ENCODE measurements at regions not wholly inside any gene's neighbourhood (a gene's known extent, or its start where the extent isn't known, plus 50 kb on each side); places are given as distances from the start of the nearest gene placed in this dataset.

GRCh38 chr6:51024126-51024525, 205.5 kb downstream of the TFAP2B start:
- no peak for TF ChIP-seq MXI1 (conservative IDR thresholded peaks at IDR 0.05; ENCODE audit: poor library complexity, severe bottlenecking)
- TF ChIP-seq SMC3 (conservative IDR thresholded peaks at IDR 0.05; ENCODE audit: poor library complexity): no peak
- TF ChIP-seq POLR2AphosphoS5 (IDR thresholded peaks at IDR 0.05): no peak
- no peak for TF ChIP-seq CTCF (IDR thresholded peaks at IDR 0.05; ENCODE audit: poor library complexity, severe bottlenecking)
- no peak for TF ChIP-seq REST (IDR thresholded peaks at IDR 0.05; ENCODE audit: borderline replicate concordance)
- no peak for TF ChIP-seq EZH2 (IDR thresholded peaks at IDR 0.05; ENCODE audit: borderline replicate concordance, insufficient read depth, low read length, poor library complexity, severe bottlenecking)
- no peak for TF ChIP-seq TAF1 (IDR thresholded peaks at IDR 0.05; ENCODE audit: low read depth)
- TF ChIP-seq EP300 (conservative IDR thresholded peaks at IDR 0.05; ENCODE audit: poor library complexity, severe bottlenecking): no peak
- TF ChIP-seq RAD21 (conservative IDR thresholded peaks at IDR 0.05): no peak
- no peak overlapping the region for H3K27ac ChIP-seq (ENCODE audit: low read length)
- no peak overlapping the region for H3K9ac ChIP-seq (ENCODE audit: low read length)
- H3K79me2 ChIP-seq (replicated peaks; ENCODE audit: insufficient read depth, low read length): no peaks in the 10 kb centered on the region
- no peaks in the 10 kb centered on the region for H3K36me3 ChIP-seq (ENCODE audit: insufficient read depth, low read length)
- H3K9me2 ChIP-seq (ENCODE audit: insufficient read depth, low read length): no peaks in the 10 kb centered on the region
- H4K20me1 ChIP-seq (ENCODE audit: insufficient read depth): no peaks in the 10 kb centered on the region
- H3K4me3 ChIP-seq (ENCODE audit: low read length): no peak overlapping the region
- no peak overlapping the region for H2AFZ ChIP-seq (ENCODE audit: low read depth, low read length)
- H3K9me3 ChIP-seq (ENCODE audit: low read length): no peaks in the 10 kb centered on the region
- no peak overlapping the region for H3K4me2 ChIP-seq (ENCODE audit: low read length)
- no peaks in the 10 kb centered on the region for H3K27me3 ChIP-seq (ENCODE audit: insufficient read depth, low read depth, low read length)
- H3F3A ChIP-seq (ENCODE audit: insufficient read depth, low read length, poor library complexity, severe bottlenecking): no peaks in the 10 kb centered on the region

- Histone ChIP-seq H2AFZ (ENCODE audit: low read depth, low read length) (no peak overlapping the region), H3K9me3 (ENCODE audit: low read length) (no peaks in the 10 kb centered on the region), H3K27ac (ENCODE audit: low read length) (no peak overlapping the region), H4K20me1 (ENCODE audit: insufficient read depth) (no peaks in the 10 kb centered on the region), H3K4me2 (ENCODE audit: low read length) (no peak overlapping the region), H3K9me2 (ENCODE audit: insufficient read depth, low read length) (no peaks in the 10 kb centered on the region), H3F3A (ENCODE audit: insufficient read depth, low read length, poor library complexity, severe bottlenecking) (no peaks in the 10 kb centered on the region), H3K27me3 (ENCODE audit: insufficient read depth, low read depth, low read length) (no peaks in the 10 kb centered on the region), H3K4me3 (ENCODE audit: low read length) (no peak overlapping the region), H3K36me3 (ENCODE audit: insufficient read depth, low read length) (no peaks in the 10 kb centered on the region), H3K79me2 (replicated peaks; ENCODE audit: insufficient read depth, low read length) (no peaks in the 10 kb centered on the region), H3K9ac (ENCODE audit: low read length) (no peak overlapping the region)
- TF ChIP-seq CTCF (IDR thresholded peaks at IDR 0.05; ENCODE audit: poor library complexity, severe bottlenecking) (no peak), EZH2 (IDR thresholded peaks at IDR 0.05; ENCODE audit: borderline replicate concordance, insufficient read depth, low read length, poor library complexity, severe bottlenecking) (no peak), MXI1 (conservative IDR thresholded peaks at IDR 0.05; ENCODE audit: poor library complexity, severe bottlenecking) (no peak), RAD21 (conservative IDR thresholded peaks at IDR 0.05) (no peak), EP300 (conservative IDR thresholded peaks at IDR 0.05; ENCODE audit: poor library complexity, severe bottlenecking) (no peak), TAF1 (IDR thresholded peaks at IDR 0.05; ENCODE audit: low read depth) (no peak), REST (IDR thresholded peaks at IDR 0.05; ENCODE audit: borderline replicate concordance) (no peak)
Observed at GRCh38 chr6:51025082-51025777, 206.6 kb downstream of the TFAP2B start.

All from neural cell (in vitro differentiated cells).